Esophagus muscularis mucosa (tissue), 4 donors: ENCODE measurements at regions not wholly inside any gene's neighbourhood (a gene's known extent, or its start where the extent isn't known, plus 50 kb on each side); places are given as distances from the start of the nearest gene placed in this dataset.

Source experiments
- EP300 ChIP-seq: sonication (generic); formaldehyde crosslinking; IDR thresholded peaks from one replicate; pipeline ENCODE4 v1.6.1; 2017; ENCODE audit warnings: antibody characterized with exemption
- POLR2A ChIP-seq: fragments of 450-650 bp; IDR thresholded peaks from one replicate; pipeline ENCODE4 v1.6.1; 2017; ENCODE audit warnings: antibody characterized with exemption, moderate library complexity, mild to moderate bottlenecking, low read depth
- POLR2AphosphoS5 ChIP-seq, 2 donors: sonication (generic); formaldehyde crosslinking; IDR thresholded peaks; one replicate each; pipeline ENCODE4 v1.6.1; 2017; ENCODE audit warnings: antibody characterized with exemption in 2 of 2
- TF ChIP-seq, protein P1 (sequence below), 3 experiments: fragments of 200-600 bp in 2 of 3; fragments of 450-650 bp in 1 of 3; sonication (generic) in 2 of 3; IDR thresholded peaks; one replicate each; pipeline ENCODE4 v1.5.1; 2017 to 2019; ENCODE audit warnings: antibody characterized with exemption in 3 of 3, mild to moderate bottlenecking in 2 of 3, moderate library complexity in 1 of 3

DNA sequence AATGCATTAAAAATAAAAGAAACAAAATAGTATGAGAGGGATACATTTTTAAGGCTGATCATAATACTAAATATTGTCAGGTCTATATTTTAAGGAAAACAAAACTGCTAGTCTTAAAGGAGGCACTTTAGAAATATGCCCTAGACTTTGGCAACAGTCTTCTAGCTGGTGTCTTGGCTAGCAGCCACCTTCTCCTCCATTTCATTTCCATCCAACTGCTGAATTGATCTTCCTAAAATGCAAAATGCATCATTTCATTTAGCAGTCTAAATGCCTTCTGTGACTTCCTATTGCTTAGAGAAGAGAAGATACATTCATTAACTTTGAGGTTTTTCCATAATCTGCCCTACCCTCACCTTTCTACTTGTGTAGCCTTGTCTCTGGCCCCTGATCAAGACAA lies 1404.1 kb downstream of the CDH11 start:
- TF ChIP-seq, protein P1, sequence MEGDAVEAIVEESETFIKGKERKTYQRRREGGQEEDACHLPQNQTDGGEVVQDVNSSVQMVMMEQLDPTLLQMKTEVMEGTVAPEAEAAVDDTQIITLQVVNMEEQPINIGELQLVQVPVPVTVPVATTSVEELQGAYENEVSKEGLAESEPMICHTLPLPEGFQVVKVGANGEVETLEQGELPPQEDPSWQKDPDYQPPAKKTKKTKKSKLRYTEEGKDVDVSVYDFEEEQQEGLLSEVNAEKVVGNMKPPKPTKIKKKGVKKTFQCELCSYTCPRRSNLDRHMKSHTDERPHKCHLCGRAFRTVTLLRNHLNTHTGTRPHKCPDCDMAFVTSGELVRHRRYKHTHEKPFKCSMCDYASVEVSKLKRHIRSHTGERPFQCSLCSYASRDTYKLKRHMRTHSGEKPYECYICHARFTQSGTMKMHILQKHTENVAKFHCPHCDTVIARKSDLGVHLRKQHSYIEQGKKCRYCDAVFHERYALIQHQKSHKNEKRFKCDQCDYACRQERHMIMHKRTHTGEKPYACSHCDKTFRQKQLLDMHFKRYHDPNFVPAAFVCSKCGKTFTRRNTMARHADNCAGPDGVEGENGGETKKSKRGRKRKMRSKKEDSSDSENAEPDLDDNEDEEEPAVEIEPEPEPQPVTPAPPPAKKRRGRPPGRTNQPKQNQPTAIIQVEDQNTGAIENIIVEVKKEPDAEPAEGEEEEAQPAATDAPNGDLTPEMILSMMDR (IDR thresholded peaks at IDR 0.05): no peak
- TF ChIP-seq POLR2AphosphoS5 (IDR thresholded peaks at IDR 0.05) (no peak), POLR2A (no peak), EP300 (no peak)
